Calu3 (cell line): ENCODE measurements at regions not wholly inside any gene's neighbourhood (a gene's known extent, or its start where the extent isn't known, plus 50 kb on each side); places are given as distances from the start of the nearest gene placed in this dataset.

Experiments
- BruUV-seq: library from RNA; stranded (reverse); fragments of 400-500 nt; replicated peaks from 2 replicates; lab custom pipeline; 2021; lab: Mats Ljungman, UMichigan
- CTCF ChIA-PET: fragments of 300-600 bp; sonication (Branson Sonifier 250); formaldehyde crosslinking; loops from one replicate; lab custom pipeline; 2022; ENCODE audit warnings: antibody characterized with exemption; lab: Charles Lee
- DNase-seq: peaks from one replicate; pipeline ENCODE4 v3.0.0; 2022
- H3K27ac Mint-ChIP-seq: one replicate; pipeline ENCODE4 v1.8.0; 2022; ENCODE audit warnings: mixed read lengths; ENCODE audit not compliant: unreplicated experiment
- H3K27me3 Mint-ChIP-seq: one replicate; pipeline ENCODE4 v1.8.0; 2022; ENCODE audit warnings: mixed read lengths; ENCODE audit not compliant: unreplicated experiment
- H3K36me3 Mint-ChIP-seq: one replicate; pipeline ENCODE4 v1.8.0; 2022; ENCODE audit warnings: mild to moderate bottlenecking, moderate library complexity, mixed read lengths; ENCODE audit not compliant: insufficient read depth, unreplicated experiment
- H3K4me1 Mint-ChIP-seq: one replicate; pipeline ENCODE4 v1.8.0; 2022; ENCODE audit warnings: mild to moderate bottlenecking, low read depth, mixed read lengths; ENCODE audit not compliant: unreplicated experiment
- H3K4me3 Mint-ChIP-seq: one replicate; pipeline ENCODE4 v1.8.0; 2022; ENCODE audit warnings: mild to moderate bottlenecking, low read depth, moderate library complexity, mixed read lengths; ENCODE audit not compliant: unreplicated experiment
- H3K9me3 Mint-ChIP-seq: one replicate; pipeline ENCODE4 v1.8.0; 2022; ENCODE audit warnings: low read depth, mixed read lengths; ENCODE audit not compliant: unreplicated experiment
- CTCF ChIP-seq: fragments of 200-600 bp; IDR thresholded peaks from one replicate; pipeline ENCODE4 v1.8.0; 2022; ENCODE audit warnings: antibody characterized with exemption; ENCODE audit not compliant: unreplicated experiment
- intact Hi-C: fragments of 100-400 bp; cut with micrococcal nuclease; formaldehyde crosslinking; loops from one replicate; pipeline ENCODE4 v1.10.0; 2022; ENCODE audit not compliant: unreplicated experiment

DNA sequence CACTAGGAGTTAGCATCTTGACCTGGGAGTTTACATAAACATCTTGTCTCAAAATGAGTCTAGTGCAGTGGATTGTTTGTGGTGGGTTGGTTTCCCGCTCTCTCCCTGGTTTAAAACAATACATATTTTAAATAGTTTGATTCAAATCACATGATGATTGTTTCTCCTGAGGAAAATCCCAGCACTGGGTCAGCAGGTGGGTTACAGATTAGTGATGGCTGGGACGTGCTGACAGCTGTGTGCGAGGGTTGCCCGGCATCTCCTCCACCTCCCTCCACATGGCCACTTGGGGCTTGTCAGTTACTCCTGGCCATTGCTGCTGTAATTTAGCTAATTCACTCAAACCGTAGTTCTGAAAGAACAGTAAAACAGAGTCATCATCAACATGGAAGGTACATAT is 306.4 kb upstream of the CITED2 start:
- intact Hi-C loops, result no loop called here
- Mint-ChIP-seq H3K4me3 (no peak overlapping the region), H3K36me3 (no peaks in the 10 kb centered on the region), H3K27me3 (no peaks in the 10 kb centered on the region), H3K9me3 (no peaks in the 10 kb centered on the region), H3K27ac (no peak overlapping the region), H3K4me1 (no peaks in the 10 kb centered on the region)
- DNase-seq, result no peak
- CTCF ChIA-PET, result no interaction called here
- TF ChIP-seq CTCF, result no peak
- no TSS peak for BruUV-seq

- intact Hi-C loops, result no loop called here
- Mint-ChIP-seq H3K4me1 (no peaks in the 10 kb centered on the region), H3K4me3 (no peak overlapping the region), H3K27me3 (no peaks in the 10 kb centered on the region), H3K9me3 (no peaks in the 10 kb centered on the region), H3K36me3 (no peaks in the 10 kb centered on the region), H3K27ac (no peak overlapping the region)
- BruUV-seq, result no TSS peak
- CTCF ChIA-PET, result no interaction called here
- no peak for DNase-seq
- TF ChIP-seq CTCF, result no peak
Measured at GRCh38 chr6:139679516-139680179, 305.2 kb upstream of the CITED2 start.

- no peak overlapping the region for H3K4me3 Mint-ChIP-seq
- no peak overlapping the region for H3K27ac Mint-ChIP-seq
- no peaks in the 10 kb centered on the region for H3K27me3 Mint-ChIP-seq
- H3K36me3 Mint-ChIP-seq, result no peaks in the 10 kb centered on the region
- H3K4me1 Mint-ChIP-seq, result no peaks in the 10 kb centered on the region
- peaks cover 2% of the 10 kb centered on the region for H3K9me3 Mint-ChIP-seq
- CTCF ChIA-PET, result no interaction called here
- DNase-seq, result no peak
- no TSS peak for BruUV-seq
- TF ChIP-seq CTCF, result no peak
- intact Hi-C loops, result no loop called here
Measured at GRCh38 chr6:139676718-139677117, 302.3 kb upstream of the CITED2 start.

GRCh38 chr6:139666284-139666683 is 291.8 kb upstream of the CITED2 start:
- intact Hi-C loops, result no loop called here
- no peaks in the 10 kb centered on the region for H3K27me3 Mint-ChIP-seq
- H3K9me3 Mint-ChIP-seq, result no peaks in the 10 kb centered on the region
- CTCF ChIA-PET, result no interaction called here
- no peak overlapping the region for H3K4me3 Mint-ChIP-seq
- no TSS peak for BruUV-seq
- no peak overlapping the region for H3K27ac Mint-ChIP-seq
- no peak for TF ChIP-seq CTCF
- H3K4me1 Mint-ChIP-seq, result no peaks in the 10 kb centered on the region
- no peak for DNase-seq
- no peaks in the 10 kb centered on the region for H3K36me3 Mint-ChIP-seq
